HEK293T (cell line): ENCODE measurements at regions not wholly inside any gene's neighbourhood (a gene's known extent, or its start where the extent isn't known, plus 50 kb on each side); places are given as distances from the start of the nearest gene placed in this dataset.

Experiments
- CTCF ChIA-PET: fragments of 350-600 bp; formaldehyde crosslinking; extraction: SDS; loops from one replicate; lab custom pipeline; 2021; ENCODE audit warnings: antibody characterized with exemption, inconsistent platforms; lab: Yijun Ruan, JAX
- POLR2A ChIA-PET: fragments of 350-600 bp; formaldehyde crosslinking; extraction: SDS; loops from one replicate; lab custom pipeline; 2020; ENCODE audit warnings: antibody characterized with exemption, inconsistent platforms; lab: Yijun Ruan, JAX
- DNase-seq: peaks from one replicate; pipeline ENCODE4 v3.0.0; 2012; ENCODE audit warnings: mixed read lengths; ENCODE audit errors: extremely low spot score
- ARNT ChIP-seq: fragments of 450-650 bp; IDR thresholded peaks from 2 replicates; pipeline ENCODE4 v1.6.1; 2017; ENCODE audit warnings: mild to moderate bottlenecking
- BHLHE40 ChIP-seq: fragments of 450-650 bp; IDR thresholded peaks from 2 replicates; pipeline ENCODE4 v1.6.1; 2016; ENCODE audit warnings: mild to moderate bottlenecking, moderate library complexity, borderline replicate concordance
- CTBP1 ChIP-seq: fragments of 450-650 bp; IDR thresholded peaks from 2 replicates; pipeline ENCODE4 v1.6.1; 2016; ENCODE audit warnings: borderline replicate concordance
- ELF4 ChIP-seq: fragments of 450-650 bp; IDR thresholded peaks from 2 replicates; pipeline ENCODE4 v1.6.1; 2017; ENCODE audit warnings: antibody characterized with exemption
- FOXA1 ChIP-seq: fragments of 450-650 bp; IDR thresholded peaks from 2 replicates; pipeline ENCODE4 v1.6.1; 2016; ENCODE audit warnings: mild to moderate bottlenecking
- FOXK2 ChIP-seq: fragments of 450-650 bp; IDR thresholded peaks from 2 replicates; pipeline ENCODE4 v1.6.1; 2016; ENCODE audit warnings: mild to moderate bottlenecking
- FOXM1 ChIP-seq: fragments of 450-650 bp; IDR thresholded peaks from 2 replicates; pipeline ENCODE4 v1.6.1; 2017; ENCODE audit warnings: mild to moderate bottlenecking, borderline replicate concordance
- HDGF ChIP-seq: fragments of 450-650 bp; IDR thresholded peaks from 2 replicates; pipeline ENCODE4 v1.6.1; 2017; ENCODE audit warnings: antibody characterized with exemption, borderline replicate concordance
- L3MBTL2 ChIP-seq: fragments of 450-650 bp; conservative IDR thresholded peaks from 2 replicates; pipeline ENCODE4 v1.6.1; 2016; ENCODE audit warnings: mild to moderate bottlenecking
- LEF1 ChIP-seq: fragments of 450-650 bp; IDR thresholded peaks from 2 replicates; pipeline ENCODE4 v1.6.1; 2017; ENCODE audit warnings: mild to moderate bottlenecking, borderline replicate concordance
- NFRKB ChIP-seq: fragments of 450-650 bp; IDR thresholded peaks from 2 replicates; pipeline ENCODE4 v1.6.1; 2016; ENCODE audit warnings: mild to moderate bottlenecking, moderate library complexity
- PKNOX1 ChIP-seq: fragments of 450-650 bp; IDR thresholded peaks from 2 replicates; pipeline ENCODE4 v1.6.1; 2016
- SP1 ChIP-seq: fragments of 450-650 bp; IDR thresholded peaks from 2 replicates; pipeline ENCODE4 v1.6.1; 2017
- SUZ12 ChIP-seq: fragments of 450-650 bp; IDR thresholded peaks from 2 replicates; pipeline ENCODE4 v1.6.1; 2016; ENCODE audit warnings: mild to moderate bottlenecking
- TARDBP ChIP-seq: fragments of 450-650 bp; IDR thresholded peaks from 2 replicates; pipeline ENCODE4 v1.6.1; 2016
- ZNF384 ChIP-seq: fragments of 450-650 bp; IDR thresholded peaks from 2 replicates; pipeline ENCODE4 v1.6.1; 2016

- DNase-seq: no peak
- CTCF ChIA-PET: no interaction called here
- POLR2A ChIA-PET: no interaction called here
- TF ChIP-seq CTBP1 (no peak), HDGF (no peak), SUZ12 (no peak), LEF1 (no peak), ZNF384 (no peak), FOXM1 (no peak), ELF4 (no peak), FOXA1 (no peak), TARDBP (no peak), NFRKB (no peak), L3MBTL2 (no peak), PKNOX1 (no peak), ARNT (no peak), FOXK2 (no peak), SP1 (no peak), BHLHE40 (no peak)
Observed at GRCh38 chr18:55875371-55875901, 287.4 kb upstream of the TCF4 start.

- ChIA-PET CTCF (no interaction called here), POLR2A (no interaction called here)
- no peak for TF ChIP-seq FOXK2
- TF ChIP-seq TARDBP: no peak
- TF ChIP-seq PKNOX1: no peak
- TF ChIP-seq SUZ12: no peak
- no peak for TF ChIP-seq FOXM1
- no peak for TF ChIP-seq LEF1
- no peak for TF ChIP-seq ARNT
- no peak for TF ChIP-seq HDGF
- no peak for TF ChIP-seq L3MBTL2
- TF ChIP-seq BHLHE40: no peak
- TF ChIP-seq NFRKB: no peak
- no peak for TF ChIP-seq ZNF384
- TF ChIP-seq ELF4: no peak
- no peak for TF ChIP-seq CTBP1
- TF ChIP-seq SP1: no peak
- no peak for TF ChIP-seq FOXA1
- no peak for DNase-seq
Observed at GRCh38 chr18:55869556-55870501, 281.8 kb upstream of the TCF4 start.

- ChIA-PET POLR2A (no interaction called here), CTCF (no interaction called here)
- no peak for DNase-seq
- TF ChIP-seq PKNOX1: no peak
- TF ChIP-seq ELF4: no peak
- no peak for TF ChIP-seq TARDBP
- TF ChIP-seq L3MBTL2: no peak
- no peak for TF ChIP-seq LEF1
- TF ChIP-seq FOXM1: no peak
- TF ChIP-seq SUZ12: no peak
- no peak for TF ChIP-seq NFRKB
- no peak for TF ChIP-seq CTBP1
- no peak for TF ChIP-seq ARNT
Observed at GRCh38 chr18:55868909-55869308, 280.9 kb upstream of the TCF4 start.

GRCh38 chr18:55866886-55867285 lies 278.9 kb upstream of the TCF4 start:
- POLR2A ChIA-PET: no interaction called here
- CTCF ChIA-PET: no interaction called here
- no peak for DNase-seq
- TF ChIP-seq SUZ12: no peak
- TF ChIP-seq ARNT: no peak
- TF ChIP-seq FOXA1: no peak
- TF ChIP-seq FOXK2: no peak
- no peak for TF ChIP-seq ZNF384
- TF ChIP-seq TARDBP: no peak
- TF ChIP-seq PKNOX1: no peak
- no peak for TF ChIP-seq CTBP1
- TF ChIP-seq HDGF: no peak
- no peak for TF ChIP-seq L3MBTL2
- no peak for TF ChIP-seq SP1
- TF ChIP-seq LEF1: no peak
- no peak for TF ChIP-seq BHLHE40
- TF ChIP-seq NFRKB: no peak
- TF ChIP-seq FOXM1: no peak
- no peak for TF ChIP-seq ELF4

- no peak for TF ChIP-seq PKNOX1
- TF ChIP-seq CTBP1: no peak
- TF ChIP-seq ZNF384: no peak
- TF ChIP-seq L3MBTL2: no peak
- no peak for TF ChIP-seq FOXA1
- no peak for TF ChIP-seq SUZ12
- no peak for TF ChIP-seq FOXM1
- TF ChIP-seq ELF4: no peak
- no peak for TF ChIP-seq FOXK2
- no peak for TF ChIP-seq LEF1
- no peak for TF ChIP-seq ARNT
- no peak for TF ChIP-seq NFRKB
- no peak for TF ChIP-seq BHLHE40
- TF ChIP-seq HDGF: no peak
- no peak for TF ChIP-seq SP1
- no peak for TF ChIP-seq TARDBP
- no peak for DNase-seq
- CTCF ChIA-PET: interaction anchor here (0.5 kb wide), 1 partner anchor 20 kb away, joined by 4 read pairs; no protein-coding TSS in a partner anchor
- POLR2A ChIA-PET: no interaction called here
Observed at GRCh38 chr18:55866006-55866405, 278.0 kb upstream of the TCF4 start.
